ENCODE measurements at regions not wholly inside any gene's neighbourhood (a gene's known extent, or its start where the extent isn't known, plus 50 kb on each side); places are given as distances from the start of the nearest gene placed in this dataset.

DNA sequence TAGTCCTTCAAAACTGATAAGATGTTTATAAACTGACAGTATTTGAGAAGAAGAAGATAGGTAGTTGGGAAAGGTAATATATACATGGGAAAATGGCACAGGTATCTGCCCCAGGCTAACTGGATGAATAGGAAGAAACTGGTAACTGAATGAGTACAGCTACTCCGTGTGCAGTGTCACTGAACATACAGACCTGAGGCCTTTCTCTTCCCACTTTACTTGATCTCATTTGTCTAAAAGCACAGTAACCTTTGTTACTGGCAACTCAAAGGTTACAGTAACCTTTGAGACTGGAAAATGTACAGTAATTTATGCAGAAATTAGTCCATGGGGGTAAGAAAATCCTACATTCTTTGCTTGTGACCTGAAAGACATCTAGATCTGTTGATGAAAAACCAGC, 735.0 kb upstream of the RIOK2 start (continued):
- TF ChIP-seq, protein P1, sequence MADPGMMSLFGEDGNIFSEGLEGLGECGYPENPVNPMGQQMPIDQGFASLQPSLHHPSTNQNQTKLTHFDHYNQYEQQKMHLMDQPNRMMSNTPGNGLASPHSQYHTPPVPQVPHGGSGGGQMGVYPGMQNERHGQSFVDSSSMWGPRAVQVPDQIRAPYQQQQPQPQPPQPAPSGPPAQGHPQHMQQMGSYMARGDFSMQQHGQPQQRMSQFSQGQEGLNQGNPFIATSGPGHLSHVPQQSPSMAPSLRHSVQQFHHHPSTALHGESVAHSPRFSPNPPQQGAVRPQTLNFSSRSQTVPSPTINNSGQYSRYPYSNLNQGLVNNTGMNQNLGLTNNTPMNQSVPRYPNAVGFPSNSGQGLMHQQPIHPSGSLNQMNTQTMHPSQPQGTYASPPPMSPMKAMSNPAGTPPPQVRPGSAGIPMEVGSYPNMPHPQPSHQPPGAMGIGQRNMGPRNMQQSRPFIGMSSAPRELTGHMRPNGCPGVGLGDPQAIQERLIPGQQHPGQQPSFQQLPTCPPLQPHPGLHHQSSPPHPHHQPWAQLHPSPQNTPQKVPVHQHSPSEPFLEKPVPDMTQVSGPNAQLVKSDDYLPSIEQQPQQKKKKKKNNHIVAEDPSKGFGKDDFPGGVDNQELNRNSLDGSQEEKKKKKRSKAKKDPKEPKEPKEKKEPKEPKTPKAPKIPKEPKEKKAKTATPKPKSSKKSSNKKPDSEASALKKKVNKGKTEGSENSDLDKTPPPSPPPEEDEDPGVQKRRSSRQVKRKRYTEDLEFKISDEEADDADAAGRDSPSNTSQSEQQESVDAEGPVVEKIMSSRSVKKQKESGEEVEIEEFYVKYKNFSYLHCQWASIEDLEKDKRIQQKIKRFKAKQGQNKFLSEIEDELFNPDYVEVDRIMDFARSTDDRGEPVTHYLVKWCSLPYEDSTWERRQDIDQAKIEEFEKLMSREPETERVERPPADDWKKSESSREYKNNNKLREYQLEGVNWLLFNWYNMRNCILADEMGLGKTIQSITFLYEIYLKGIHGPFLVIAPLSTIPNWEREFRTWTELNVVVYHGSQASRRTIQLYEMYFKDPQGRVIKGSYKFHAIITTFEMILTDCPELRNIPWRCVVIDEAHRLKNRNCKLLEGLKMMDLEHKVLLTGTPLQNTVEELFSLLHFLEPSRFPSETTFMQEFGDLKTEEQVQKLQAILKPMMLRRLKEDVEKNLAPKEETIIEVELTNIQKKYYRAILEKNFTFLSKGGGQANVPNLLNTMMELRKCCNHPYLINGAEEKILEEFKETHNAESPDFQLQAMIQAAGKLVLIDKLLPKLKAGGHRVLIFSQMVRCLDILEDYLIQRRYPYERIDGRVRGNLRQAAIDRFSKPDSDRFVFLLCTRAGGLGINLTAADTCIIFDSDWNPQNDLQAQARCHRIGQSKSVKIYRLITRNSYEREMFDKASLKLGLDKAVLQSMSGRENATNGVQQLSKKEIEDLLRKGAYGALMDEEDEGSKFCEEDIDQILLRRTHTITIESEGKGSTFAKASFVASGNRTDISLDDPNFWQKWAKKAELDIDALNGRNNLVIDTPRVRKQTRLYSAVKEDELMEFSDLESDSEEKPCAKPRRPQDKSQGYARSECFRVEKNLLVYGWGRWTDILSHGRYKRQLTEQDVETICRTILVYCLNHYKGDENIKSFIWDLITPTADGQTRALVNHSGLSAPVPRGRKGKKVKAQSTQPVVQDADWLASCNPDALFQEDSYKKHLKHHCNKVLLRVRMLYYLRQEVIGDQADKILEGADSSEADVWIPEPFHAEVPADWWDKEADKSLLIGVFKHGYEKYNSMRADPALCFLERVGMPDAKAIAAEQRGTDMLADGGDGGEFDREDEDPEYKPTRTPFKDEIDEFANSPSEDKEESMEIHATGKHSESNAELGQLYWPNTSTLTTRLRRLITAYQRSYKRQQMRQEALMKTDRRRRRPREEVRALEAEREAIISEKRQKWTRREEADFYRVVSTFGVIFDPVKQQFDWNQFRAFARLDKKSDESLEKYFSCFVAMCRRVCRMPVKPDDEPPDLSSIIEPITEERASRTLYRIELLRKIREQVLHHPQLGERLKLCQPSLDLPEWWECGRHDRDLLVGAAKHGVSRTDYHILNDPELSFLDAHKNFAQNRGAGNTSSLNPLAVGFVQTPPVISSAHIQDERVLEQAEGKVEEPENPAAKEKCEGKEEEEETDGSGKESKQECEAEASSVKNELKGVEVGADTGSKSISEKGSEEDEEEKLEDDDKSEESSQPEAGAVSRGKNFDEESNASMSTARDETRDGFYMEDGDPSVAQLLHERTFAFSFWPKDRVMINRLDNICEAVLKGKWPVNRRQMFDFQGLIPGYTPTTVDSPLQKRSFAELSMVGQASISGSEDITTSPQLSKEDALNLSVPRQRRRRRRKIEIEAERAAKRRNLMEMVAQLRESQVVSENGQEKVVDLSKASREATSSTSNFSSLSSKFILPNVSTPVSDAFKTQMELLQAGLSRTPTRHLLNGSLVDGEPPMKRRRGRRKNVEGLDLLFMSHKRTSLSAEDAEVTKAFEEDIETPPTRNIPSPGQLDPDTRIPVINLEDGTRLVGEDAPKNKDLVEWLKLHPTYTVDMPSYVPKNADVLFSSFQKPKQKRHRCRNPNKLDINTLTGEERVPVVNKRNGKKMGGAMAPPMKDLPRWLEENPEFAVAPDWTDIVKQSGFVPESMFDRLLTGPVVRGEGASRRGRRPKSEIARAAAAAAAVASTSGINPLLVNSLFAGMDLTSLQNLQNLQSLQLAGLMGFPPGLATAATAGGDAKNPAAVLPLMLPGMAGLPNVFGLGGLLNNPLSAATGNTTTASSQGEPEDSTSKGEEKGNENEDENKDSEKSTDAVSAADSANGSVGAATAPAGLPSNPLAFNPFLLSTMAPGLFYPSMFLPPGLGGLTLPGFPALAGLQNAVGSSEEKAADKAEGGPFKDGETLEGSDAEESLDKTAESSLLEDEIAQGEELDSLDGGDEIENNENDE (IDR thresholded peaks at IDR 0.05; ENCODE audit: insufficient replicate concordance, low read length): no peak
- no peak for TF ChIP-seq BRCA1 (IDR thresholded peaks at IDR 0.05; ENCODE audit: low read depth, low read length)
- TF ChIP-seq POLR2A (IDR thresholded peaks at IDR 0.05; ENCODE audit: control extremely low read depth in 1 of 2, low read depth in 2 of 2, low read length in 2 of 2): no peak
- TF ChIP-seq JUN (IDR thresholded peaks at IDR 0.05; ENCODE audit: low read depth, low read length): no peak
- TF ChIP-seq NRF1 (IDR thresholded peaks at IDR 0.05; ENCODE audit: low read depth, low read length): no peak
- TF ChIP-seq, protein P2, sequence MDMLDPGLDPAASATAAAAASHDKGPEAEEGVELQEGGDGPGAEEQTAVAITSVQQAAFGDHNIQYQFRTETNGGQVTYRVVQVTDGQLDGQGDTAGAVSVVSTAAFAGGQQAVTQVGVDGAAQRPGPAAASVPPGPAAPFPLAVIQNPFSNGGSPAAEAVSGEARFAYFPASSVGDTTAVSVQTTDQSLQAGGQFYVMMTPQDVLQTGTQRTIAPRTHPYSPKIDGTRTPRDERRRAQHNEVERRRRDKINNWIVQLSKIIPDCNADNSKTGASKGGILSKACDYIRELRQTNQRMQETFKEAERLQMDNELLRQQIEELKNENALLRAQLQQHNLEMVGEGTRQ (IDR thresholded peaks at IDR 0.05; ENCODE audit: low read length): no peak
- TF ChIP-seq HDAC2 (IDR thresholded peaks at IDR 0.05; ENCODE audit: borderline replicate concordance in 1 of 2, low read depth in 2 of 2, low read length in 2 of 2): no peak
- TF ChIP-seq RAD21 (IDR thresholded peaks at IDR 0.05 in 1 of 2, conservative IDR thresholded peaks at IDR 0.05 in 1 of 2; ENCODE audit: low read depth in 2 of 2, low read length in 2 of 2): no peak
- TF ChIP-seq CBX8 (IDR thresholded peaks at IDR 0.05; ENCODE audit: borderline replicate concordance, low read depth, low read length): no peak
- no peak for TF ChIP-seq SIN3A (conservative IDR thresholded peaks at IDR 0.05 in 1 of 2, IDR thresholded peaks at IDR 0.05 in 1 of 2; ENCODE audit: low read depth in 1 of 2, low read length in 2 of 2)
- TF ChIP-seq ASH2L (IDR thresholded peaks at IDR 0.05; ENCODE audit: low read length): no peak

Data from H1 (cell line).